ENCODE measurements at regions not wholly inside any gene's neighbourhood (a gene's known extent, or its start where the extent isn't known, plus 50 kb on each side); places are given as distances from the start of the nearest gene placed in this dataset.
"Not testable (repeated sequence)": the region's sequence is repeated elsewhere in the genome, so short reads cannot be mapped to it uniquely, and the experiment has no call there.

DNA sequence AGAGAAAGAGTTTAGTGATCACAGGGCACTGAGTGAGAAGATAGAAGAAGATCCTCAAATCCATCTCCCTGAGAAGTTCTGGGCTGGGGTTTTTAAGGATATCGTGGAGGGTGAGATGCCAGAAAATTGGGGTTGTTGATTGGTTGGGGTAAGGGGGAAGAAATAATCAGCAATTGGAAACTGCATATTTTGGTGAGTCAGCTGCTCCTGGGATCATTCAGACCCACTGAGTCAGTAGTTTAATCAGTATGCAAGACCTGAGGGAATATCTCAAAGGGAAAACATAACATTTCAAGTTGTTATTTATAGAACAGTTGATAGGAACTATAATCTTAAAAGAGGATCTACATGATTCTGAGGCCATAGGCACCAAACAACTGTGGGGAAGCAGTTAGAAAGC, 183.4 kb downstream of the FCRL5 start:
- not testable (repeated sequence) for TF ChIP-seq CTCF (conservative IDR thresholded peaks at IDR 0.05 in 1 of 2, IDR thresholded peaks at IDR 0.05 in 1 of 2; ENCODE audit: low read depth in 1 of 2, low read length in 2 of 2); EZH2 (IDR thresholded peaks at IDR 0.05; ENCODE audit: low read length, missing control alignments)

All from fibroblast of lung (primary cell).